Vagina (tissue), 2 donors: ENCODE measurements at regions not wholly inside any gene's neighbourhood (a gene's known extent, or its start where the extent isn't known, plus 50 kb on each side); places are given as distances from the start of the nearest gene placed in this dataset.

Experiments used
- CTCF ChIP-seq, 3 experiments: fragments of 450-650 bp in 2 of 3; fragments of 200-600 bp in 1 of 3; sonication (generic) in 1 of 3; IDR thresholded peaks; one replicate each; pipeline ENCODE4 v1.5.1; 2017 to 2019; ENCODE audit warnings: antibody characterized with exemption in 3 of 3, mild to moderate bottlenecking in 2 of 3, moderate library complexity in 2 of 3
- POLR2AphosphoS5 ChIP-seq, 2 donors: sonication (generic); formaldehyde crosslinking; IDR thresholded peaks; one replicate each; pipeline ENCODE4 v1.9.0; 2017; ENCODE audit warnings: antibody characterized with exemption in 2 of 2, mild to moderate bottlenecking in 2 of 2, low read depth in 1 of 2; ENCODE audit not compliant: insufficient read depth in 1 of 2

GRCh38 chr6:85168146-85168545, 281.7 kb upstream of the NT5E start:
- TF ChIP-seq CTCF (IDR thresholded peaks at IDR 0.05) (no peak), POLR2AphosphoS5 (IDR thresholded peaks at IDR 0.05; ENCODE audit: insufficient read depth in 1 of 2, low read depth in 1 of 2) (no peak)
